Endothelial cell of umbilical vein (primary cell): ENCODE measurements at regions not wholly inside any gene's neighbourhood (a gene's known extent, or its start where the extent isn't known, plus 50 kb on each side); places are given as distances from the start of the nearest gene placed in this dataset.

Experiments
- BruUV-seq: library from RNA; stranded (reverse); fragments of 400-500 nt; replicated peaks from 2 replicates; lab custom pipeline; 2021; lab: Mats Ljungman, UMichigan
- CTCF ChIA-PET: fragments of 300-600, 350-600 bp; sonication (Branson Sonifier 250); formaldehyde crosslinking; loops from one replicate; lab custom pipeline; 2021; ENCODE audit warnings: antibody characterized with exemption, inconsistent platforms; lab: Charles Lee
- POLR2A ChIA-PET: fragments of 300-600, 350-600 bp; sonication (Branson Sonifier 250); formaldehyde crosslinking; loops from one replicate; lab custom pipeline; 2021; ENCODE audit warnings: antibody characterized with exemption, inconsistent platforms; lab: Charles Lee
- DNase-seq: peaks from one replicate; pipeline ENCODE4 v3.0.0-alpha.2; 2011; ENCODE audit warnings: low read depth, low spot score
- FAIRE-seq: peaks from 2 replicates; lab custom pipeline; 2011; peaks lifted over from hg19 to GRCh38; lab: Jason Lieb, UNC
- H2AFZ ChIP-seq: 2 replicates; pipeline ENCODE4 v1.6.0; 2012; ENCODE audit warnings: low read depth, low read length, control low read depth, inconsistent platforms
- H3K27ac ChIP-seq: 2 replicates; pipeline ENCODE4 v1.5.1; 2011; ENCODE audit warnings: low read depth, mild to moderate bottlenecking, control low read depth, low read length, moderate library complexity; ENCODE audit not compliant: insufficient read depth
- H3K27me3 ChIP-seq, 2 experiments: 2 replicates each; pipeline versions ENCODE4 v1.6.0 to v1.6.1; 2011; ENCODE audit warnings: low read length in 2 of 2, mixed read lengths in 1 of 2; ENCODE audit not compliant: control insufficient read depth in 2 of 2, insufficient read depth in 2 of 2
- H3K36me3 ChIP-seq, 2 experiments: 2 replicates in 1 of 2; 3 replicates in 1 of 2; pipeline ENCODE4 v1.5.1; 2011; ENCODE audit warnings: low read length in 2 of 2, mild to moderate bottlenecking in 1 of 2, moderate library complexity in 1 of 2; ENCODE audit not compliant: control insufficient read depth in 2 of 2, insufficient read depth in 2 of 2; ENCODE audit errors: extremely low read depth in 1 of 2
- H3K4me1 ChIP-seq: 3 replicates; pipeline ENCODE4 v1.5.1; 2011; ENCODE audit warnings: mild to moderate bottlenecking, low read length; ENCODE audit not compliant: control insufficient read depth, insufficient read depth; ENCODE audit errors: extremely low read depth
- H3K4me2 ChIP-seq: 2 replicates; pipeline ENCODE4 v1.6.1; 2011; ENCODE audit warnings: low read length, control low read depth, mixed read lengths; ENCODE audit not compliant: insufficient read depth
- H3K4me3 ChIP-seq, 3 experiments: fragments of 200-600 bp in 1 of 3; sonication (generic), shearing (Covaris generic) in 1 of 3; replicated peaks in 1 of 3; 2 replicates each; pipeline ENCODE4 v1.5.1; 2011 to 2016; ENCODE audit warnings: control low read depth in 3 of 3, low read length in 3 of 3, mild to moderate bottlenecking in 2 of 3, inconsistent platforms in 1 of 3, low read depth in 1 of 3, moderate library complexity in 1 of 3; ENCODE audit not compliant: insufficient read depth in 1 of 3
- H3K79me2 ChIP-seq: 2 replicates; pipeline ENCODE4 v1.6.0; 2012; ENCODE audit warnings: low read length, inconsistent platforms; ENCODE audit not compliant: control insufficient read depth, insufficient read depth
- H3K9ac ChIP-seq: replicated peaks from 2 replicates; pipeline ENCODE3; 2011; ENCODE audit warnings: low read length, control low read depth; ENCODE audit not compliant: insufficient read depth; ENCODE audit errors: extremely low read depth
- H3K9me1 ChIP-seq: replicated peaks from 3 replicates; pipeline ENCODE4 v1.6.0; 2011; ENCODE audit warnings: mild to moderate bottlenecking, low read length; ENCODE audit not compliant: control insufficient read depth, insufficient read depth; ENCODE audit errors: extremely low read depth
- H3K9me3 ChIP-seq: replicated peaks from 2 replicates; pipeline ENCODE4 v1.5.1; 2012; ENCODE audit warnings: low read length, inconsistent platforms; ENCODE audit not compliant: control insufficient read depth, insufficient read depth
- H4K20me1 ChIP-seq: replicated peaks from 2 replicates; pipeline ENCODE3; 2011; ENCODE audit warnings: mild to moderate bottlenecking, low read length; ENCODE audit not compliant: control insufficient read depth, insufficient read depth; ENCODE audit errors: extremely low read depth
- EZH2 ChIP-seq: IDR thresholded peaks from 2 replicates; pipeline ENCODE4 v1.6.1; 2012; ENCODE audit warnings: borderline replicate concordance, low read depth, mild to moderate bottlenecking, moderate library complexity, low read length, inconsistent platforms; ENCODE audit not compliant: severe bottlenecking
- FOS ChIP-seq: IDR thresholded peaks from 2 replicates; pipeline ENCODE4 v1.6.1; 2011; ENCODE audit warnings: mild to moderate bottlenecking, low read length, moderate library complexity, borderline replicate concordance; ENCODE audit not compliant: insufficient read depth
- GATA2 ChIP-seq: IDR thresholded peaks from 2 replicates; pipeline ENCODE4 v1.7.0; 2011; ENCODE audit warnings: low read depth, mild to moderate bottlenecking, moderate library complexity, mixed read lengths, low read length; ENCODE audit not compliant: insufficient read length, insufficient read depth
- JUN ChIP-seq: IDR thresholded peaks from 2 replicates; pipeline ENCODE4 v1.6.1; 2011; ENCODE audit warnings: borderline replicate concordance, low read depth; ENCODE audit not compliant: insufficient read length, insufficient read depth
- MYC ChIP-seq: IDR thresholded peaks from one replicate; pipeline ENCODE4 v1.6.1; 2011; ENCODE audit warnings: mild to moderate bottlenecking, low read depth, low read length
- POLR2A ChIP-seq: IDR thresholded peaks from 2 replicates; pipeline ENCODE4 v1.6.1; 2012; ENCODE audit warnings: low read depth, mild to moderate bottlenecking, control low read depth, low read length
- POLR2AphosphoS5 ChIP-seq: IDR thresholded peaks from 2 replicates; pipeline ENCODE4 v1.6.1; 2012; ENCODE audit warnings: low read depth, mild to moderate bottlenecking, control low read depth, low read length, moderate library complexity; ENCODE audit not compliant: insufficient read depth
- dilution Hi-C: fragments of 300-500 bp; cut with MboI; formaldehyde crosslinking; loops from one replicate; pipeline ENCODE4 v1.15.0; 2019; ENCODE audit warnings: low sequenced_read_pairs; ENCODE audit not compliant: extremely low pct_ligation_motif_present
- intact Hi-C: fragments of 100-400 bp; cut with micrococcal nuclease; formaldehyde crosslinking; loops from one replicate; pipeline ENCODE4 v1.10.0; 2022
- TF ChIP-seq, protein P1 (sequence below): IDR thresholded peaks from 2 replicates; pipeline ENCODE4 v1.6.1; 2011; ENCODE audit not compliant: insufficient read depth, insufficient read length
- TF ChIP-seq, protein P2 (sequence below), 2 donors: IDR thresholded peaks; 1 replicate in 1 of 2; 2 replicates in 1 of 2; pipeline ENCODE4 v1.5.1; 2011; ENCODE audit warnings: low read length in 2 of 2, mild to moderate bottlenecking in 2 of 2, moderate library complexity in 2 of 2, control low read depth in 1 of 2, inconsistent platforms in 1 of 2, low read depth in 1 of 2; ENCODE audit not compliant: insufficient read depth in 1 of 2; ENCODE audit errors: extremely low read depth in 1 of 2

DNA sequence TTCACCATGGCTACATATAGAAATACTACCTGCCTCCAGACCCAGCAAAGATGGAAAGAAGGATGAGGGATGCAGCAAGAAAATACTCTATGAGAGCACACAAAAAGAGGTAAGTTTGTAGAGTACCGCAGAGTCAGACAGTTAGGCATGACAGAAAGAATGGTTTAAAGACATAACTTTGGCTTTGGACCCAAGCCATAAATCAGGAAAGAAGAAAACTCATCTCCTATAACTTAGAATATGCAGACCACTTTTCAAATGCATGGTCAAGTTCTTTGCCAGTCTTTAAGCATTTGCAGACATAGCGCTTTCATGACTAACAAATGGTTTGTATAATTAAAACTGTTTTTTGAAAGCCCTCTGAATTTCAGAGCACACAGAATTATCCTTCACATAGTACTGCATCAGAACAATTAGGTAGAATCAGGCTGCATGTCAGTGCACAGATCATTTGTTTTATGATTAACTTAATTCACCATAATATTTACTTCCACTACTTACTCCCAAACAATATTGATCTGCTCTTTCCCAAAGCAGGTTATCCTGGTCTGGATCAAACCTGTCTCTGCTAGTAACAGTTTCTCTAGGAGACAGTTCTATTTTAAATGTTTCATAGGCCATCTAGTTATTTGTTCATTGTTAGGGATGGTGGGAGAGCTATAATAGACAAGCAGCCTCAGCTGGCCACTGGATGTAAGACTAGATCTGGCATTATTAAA lies 280.7 kb upstream of the NR5A2 start:
- no peaks in the 10 kb centered on the region for H3K79me2 ChIP-seq
- no peak overlapping the region for H3K4me3 ChIP-seq
- no peaks in the 10 kb centered on the region for H4K20me1 ChIP-seq
- ChIA-PET CTCF (no interaction called here), POLR2A (interaction anchor here (0.6 kb wide), 1 partner anchor 178 kb away, joined by 5 read pairs; no protein-coding TSS in a partner anchor)
- no peak overlapping the region for H2AFZ ChIP-seq
- no peak for DNase-seq
- H3K4me1 ChIP-seq: peaks cover 16% of the 10 kb centered on the region
- no peaks in the 10 kb centered on the region for H3K9me1 ChIP-seq
- no peak overlapping the region for H3K27ac ChIP-seq
- H3K9ac ChIP-seq: no peak overlapping the region
- dilution Hi-C loops: no loop called here
- intact Hi-C loops: no loop called here
- H3K27me3 ChIP-seq: no peaks in the 10 kb centered on the region
- no peak overlapping the region for H3K4me2 ChIP-seq
- TF ChIP-seq, protein P1, sequence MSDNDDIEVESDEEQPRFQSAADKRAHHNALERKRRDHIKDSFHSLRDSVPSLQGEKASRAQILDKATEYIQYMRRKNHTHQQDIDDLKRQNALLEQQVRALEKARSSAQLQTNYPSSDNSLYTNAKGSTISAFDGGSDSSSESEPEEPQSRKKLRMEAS: no peak
- TF ChIP-seq EZH2 (no peak), POLR2A (no peak), JUN (no peak), MYC (no peak), GATA2 (no peak), FOS (no peak), POLR2AphosphoS5 (no peak)
- TF ChIP-seq, protein P2, sequence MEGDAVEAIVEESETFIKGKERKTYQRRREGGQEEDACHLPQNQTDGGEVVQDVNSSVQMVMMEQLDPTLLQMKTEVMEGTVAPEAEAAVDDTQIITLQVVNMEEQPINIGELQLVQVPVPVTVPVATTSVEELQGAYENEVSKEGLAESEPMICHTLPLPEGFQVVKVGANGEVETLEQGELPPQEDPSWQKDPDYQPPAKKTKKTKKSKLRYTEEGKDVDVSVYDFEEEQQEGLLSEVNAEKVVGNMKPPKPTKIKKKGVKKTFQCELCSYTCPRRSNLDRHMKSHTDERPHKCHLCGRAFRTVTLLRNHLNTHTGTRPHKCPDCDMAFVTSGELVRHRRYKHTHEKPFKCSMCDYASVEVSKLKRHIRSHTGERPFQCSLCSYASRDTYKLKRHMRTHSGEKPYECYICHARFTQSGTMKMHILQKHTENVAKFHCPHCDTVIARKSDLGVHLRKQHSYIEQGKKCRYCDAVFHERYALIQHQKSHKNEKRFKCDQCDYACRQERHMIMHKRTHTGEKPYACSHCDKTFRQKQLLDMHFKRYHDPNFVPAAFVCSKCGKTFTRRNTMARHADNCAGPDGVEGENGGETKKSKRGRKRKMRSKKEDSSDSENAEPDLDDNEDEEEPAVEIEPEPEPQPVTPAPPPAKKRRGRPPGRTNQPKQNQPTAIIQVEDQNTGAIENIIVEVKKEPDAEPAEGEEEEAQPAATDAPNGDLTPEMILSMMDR (IDR thresholded peaks at IDR 0.05; ENCODE audit: extremely low read depth in 1 of 2, insufficient read depth in 1 of 2, low read depth in 1 of 2, low read length in 2 of 2): no peak
- H3K36me3 ChIP-seq: no peaks in the 10 kb centered on the region
- H3K9me3 ChIP-seq: no peaks in the 10 kb centered on the region
- FAIRE-seq: no peak
- no TSS peak for BruUV-seq
